Activated CD8-positive, alpha-beta memory T cell treated with anti-CD3 and anti-CD28 coated beads for 48 hours (primary cell): ENCODE measurements at regions not wholly inside any gene's neighbourhood (a gene's known extent, or its start where the extent isn't known, plus 50 kb on each side); places are given as distances from the start of the nearest gene placed in this dataset.
A peak's percentile ranks its signal among the peaks of the same experiment; 100 is the strongest.
"Not testable (repeated sequence)": the region's sequence is repeated elsewhere in the genome, so short reads cannot be mapped to it uniquely, and the experiment has no call there.

Experiments
- DNase-seq, 3 experiments: peaks; one replicate each; pipeline ENCODE4 v3.0.0-alpha.2; 2020; ENCODE audit warnings: low read depth in 2 of 3, low spot score in 2 of 3

DNA sequence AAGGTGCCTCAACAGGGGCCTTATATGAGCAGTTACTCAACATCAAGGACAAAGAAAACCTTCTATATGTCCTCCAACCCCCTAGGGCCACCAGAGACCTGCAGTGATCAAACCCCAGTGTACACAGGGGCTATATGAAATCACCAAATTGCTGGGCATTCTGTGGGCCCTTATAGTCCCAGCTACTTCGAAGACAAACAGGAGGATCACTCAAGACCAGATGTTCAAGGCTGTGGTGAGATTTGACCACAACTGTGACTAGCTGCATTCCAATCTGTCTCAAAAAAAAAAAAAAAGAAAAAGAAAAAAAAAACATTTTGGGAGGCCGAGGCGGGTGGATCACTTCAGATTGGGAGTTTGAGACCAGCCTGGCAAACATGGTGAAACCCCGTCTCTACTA lies 51.0 kb upstream of the PRB2 start:
- no peak for DNase-seq

- DNase-seq: no peak
Observed at GRCh38 chr12:11457996-11458645, 62.8 kb upstream of the PRB2 start.

GRCh38 chr12:11460343-11461023 lies 65.1 kb upstream of the PRB2 start:
- DNase-seq: no peak

DNA sequence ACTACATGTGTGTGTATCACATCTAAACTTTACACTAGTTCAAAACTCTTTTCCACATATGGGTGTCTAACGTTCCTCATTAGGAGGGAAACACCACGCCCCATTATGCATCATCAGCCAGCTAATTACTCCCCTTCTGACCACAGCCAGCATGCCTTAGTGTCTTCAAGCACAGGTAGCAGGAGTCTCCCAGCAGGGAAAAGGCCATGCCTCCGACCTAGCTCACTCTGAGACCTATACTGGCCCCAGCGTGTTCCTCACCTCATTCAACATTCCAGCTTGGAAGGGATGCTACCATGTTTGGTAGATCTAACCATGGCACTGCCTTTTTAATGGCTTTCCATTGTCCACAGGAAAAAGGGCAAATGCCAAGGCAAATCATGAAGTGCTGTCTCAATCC lies 66.1 kb upstream of the PRB2 start:
- no peak for DNase-seq

GRCh38 chr12:11477110-11477509 lies 81.7 kb upstream of the PRB2 start:
- DNase-seq: no peak

DNA sequence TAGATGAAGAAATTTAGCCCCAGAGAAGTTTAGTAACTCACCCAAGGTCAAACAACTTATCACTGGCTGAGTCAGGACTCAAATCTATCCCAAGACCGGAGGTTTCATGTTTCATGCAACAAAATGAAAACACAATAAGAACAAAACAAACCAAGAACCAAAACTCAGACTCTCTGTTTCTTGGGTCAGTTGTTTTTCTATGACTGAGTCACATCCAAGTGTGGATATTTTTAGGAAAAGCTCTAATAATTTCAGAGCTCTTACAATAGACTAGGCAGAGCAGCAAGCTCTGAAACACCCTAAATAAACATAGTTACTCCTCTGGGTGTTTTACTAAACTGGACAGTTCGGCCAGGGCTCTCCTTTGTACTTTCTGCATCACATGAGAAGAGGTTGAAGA lies 87.6 kb upstream of the PRB2 start:
- no peak for DNase-seq

DNA sequence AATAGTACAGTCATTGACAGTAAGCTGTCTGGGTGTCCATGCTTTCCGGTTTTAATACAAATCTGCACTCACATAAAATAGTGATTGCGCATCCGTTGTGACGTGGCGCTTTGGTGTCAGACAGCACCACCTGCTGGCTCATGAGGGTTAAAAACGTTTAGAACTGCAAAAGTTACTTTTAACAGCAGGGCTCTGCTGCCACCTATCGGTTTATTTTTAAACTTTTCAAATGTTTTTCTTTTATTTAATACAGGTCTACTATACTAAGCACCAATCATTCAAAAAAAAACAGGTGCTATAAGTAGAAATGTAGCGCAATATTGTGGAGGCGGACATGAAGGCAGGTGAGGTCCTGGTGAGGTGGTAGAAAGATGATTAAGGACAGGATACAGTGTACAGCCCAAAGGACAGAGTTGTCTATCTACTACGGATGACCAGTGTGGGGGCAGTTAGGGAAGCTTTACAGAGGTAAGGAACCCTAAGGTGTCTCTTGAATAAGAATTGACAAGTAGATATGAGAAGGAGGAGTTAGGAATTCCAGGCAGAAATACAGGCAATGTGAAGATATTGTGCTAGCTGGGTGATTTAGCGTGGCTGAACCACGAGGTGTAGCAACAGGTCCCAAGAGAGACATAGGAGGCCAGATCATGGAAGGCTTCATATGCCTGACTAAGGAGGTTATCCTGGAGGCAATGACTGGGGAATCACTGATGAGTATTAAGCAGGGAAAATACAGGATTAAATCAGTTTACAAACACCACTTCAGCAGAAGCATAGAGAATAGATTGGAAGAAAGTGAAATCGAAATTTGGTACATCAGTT lies 91.5 kb upstream of the PRB2 start:
- peak in 2 of 3 experiments; percentile 31 to 42 for DNase-seq

DNA sequence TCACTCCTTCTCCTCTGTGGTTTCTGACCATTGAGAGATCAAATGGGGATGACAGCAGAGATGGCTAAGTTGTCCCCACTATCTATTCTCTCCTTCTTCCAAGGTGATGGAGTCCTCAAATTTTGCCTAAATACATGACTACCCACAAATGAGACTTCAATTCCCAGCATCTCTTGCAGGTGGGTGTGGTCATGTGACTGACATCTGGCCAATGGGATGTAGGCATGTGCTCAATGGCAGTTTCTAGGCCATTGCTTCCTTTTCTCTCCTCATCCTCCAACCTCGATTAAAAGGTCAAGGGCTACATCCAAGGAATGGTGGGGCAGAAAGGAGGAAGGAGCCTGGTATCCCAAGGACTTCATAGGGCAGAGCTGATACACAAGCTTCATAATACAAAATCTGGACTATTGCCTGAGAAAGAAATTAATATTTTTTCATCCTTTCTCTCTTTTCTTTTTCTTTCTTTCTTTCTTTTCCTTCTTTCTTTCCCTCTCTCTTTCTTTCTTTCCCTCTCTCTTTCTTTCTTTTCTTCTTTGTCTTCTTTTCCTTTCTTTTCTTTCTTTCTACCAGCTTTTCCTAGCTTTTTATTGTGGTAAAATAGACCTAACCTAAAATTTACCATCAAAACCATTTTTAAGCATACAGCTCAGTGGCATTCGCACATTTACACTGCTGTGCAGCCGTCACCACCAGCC lies 100.9 kb upstream of the PRB2 start:
- no peak for DNase-seq

- no peak for DNase-seq
Observed at GRCh38 chr12:11497438-11497837, 102.1 kb upstream of the PRB2 start.

DNA sequence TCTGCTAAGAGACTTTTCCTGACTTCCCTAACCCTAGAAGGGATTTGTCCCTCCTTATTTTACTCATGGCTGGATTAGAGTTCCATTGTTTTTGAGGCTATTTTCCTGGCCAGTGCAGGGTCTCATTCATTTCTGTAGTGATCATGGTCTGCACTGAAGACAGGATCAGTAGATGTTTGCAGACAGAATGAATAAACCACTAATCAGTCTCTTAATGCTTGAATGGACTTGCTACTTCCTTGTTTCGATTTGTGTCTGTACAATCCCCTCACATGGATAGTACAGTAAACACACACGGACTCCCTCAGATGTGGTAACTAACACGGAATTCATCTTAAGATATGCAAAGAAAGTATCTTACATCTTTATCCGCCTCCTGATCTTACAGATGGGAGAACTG lies 102.6 kb upstream of the PRB2 start:
- no peak for DNase-seq

DNA sequence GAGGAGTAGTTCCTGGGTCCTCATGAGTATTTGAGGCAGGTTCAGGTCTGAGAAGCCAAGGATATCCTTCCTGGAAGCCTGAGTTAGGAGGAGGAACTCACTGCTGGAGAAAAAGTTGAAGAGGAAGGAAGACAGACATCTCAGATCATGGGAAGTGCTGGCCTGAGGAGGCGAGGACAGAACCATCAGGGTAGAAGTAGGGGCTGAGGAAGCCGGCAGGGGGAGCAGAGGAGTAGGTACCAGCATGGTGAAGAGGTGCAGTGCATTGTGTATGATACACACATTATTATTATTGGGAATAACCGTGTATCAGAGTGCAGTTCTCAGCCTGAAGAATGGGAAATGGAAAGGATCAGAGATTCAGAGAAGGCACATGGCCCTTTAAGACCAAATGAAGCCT lies 103.2 kb upstream of the PRB2 start:
- not testable (repeated sequence) for DNase-seq

- no peak for DNase-seq
Observed at GRCh38 chr12:11499806-11500187, 104.4 kb upstream of the PRB2 start.

DNA sequence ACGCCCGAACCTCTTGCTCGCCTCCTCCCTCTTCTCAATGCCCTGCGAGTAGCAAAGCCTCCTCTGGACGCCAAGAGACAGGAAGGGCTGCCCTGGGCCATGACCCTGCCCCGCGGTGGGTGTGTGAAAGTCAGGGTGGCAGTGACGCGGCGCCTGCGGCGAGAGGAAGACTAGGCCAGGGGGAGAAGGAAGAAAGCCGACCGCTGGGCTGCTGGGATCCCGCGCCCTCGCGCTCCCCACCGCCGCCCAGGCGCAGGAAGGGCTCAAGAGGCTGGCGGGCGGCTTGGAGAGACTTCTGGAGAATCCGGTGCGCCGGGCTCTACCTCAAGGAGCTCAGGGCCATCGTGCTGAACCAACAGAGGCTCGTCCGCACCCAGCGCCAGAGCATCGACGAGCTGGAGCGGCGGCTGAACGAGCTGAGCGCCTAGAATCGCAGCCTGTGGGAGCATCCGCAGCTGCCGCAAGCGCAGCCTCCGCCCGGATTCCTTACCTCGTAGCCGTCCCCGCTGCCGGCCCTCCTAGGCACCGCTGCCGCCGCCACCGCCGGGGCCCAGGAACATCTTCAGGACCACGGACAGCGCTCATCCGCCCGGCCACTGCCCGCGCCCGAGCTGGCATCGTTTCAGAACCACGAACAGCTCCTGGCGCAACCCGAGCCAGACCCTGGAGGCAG lies 105.0 kb upstream of the PRB2 start:
- DNase-seq: peak; percentile 50 to 89 (median 68)

DNA sequence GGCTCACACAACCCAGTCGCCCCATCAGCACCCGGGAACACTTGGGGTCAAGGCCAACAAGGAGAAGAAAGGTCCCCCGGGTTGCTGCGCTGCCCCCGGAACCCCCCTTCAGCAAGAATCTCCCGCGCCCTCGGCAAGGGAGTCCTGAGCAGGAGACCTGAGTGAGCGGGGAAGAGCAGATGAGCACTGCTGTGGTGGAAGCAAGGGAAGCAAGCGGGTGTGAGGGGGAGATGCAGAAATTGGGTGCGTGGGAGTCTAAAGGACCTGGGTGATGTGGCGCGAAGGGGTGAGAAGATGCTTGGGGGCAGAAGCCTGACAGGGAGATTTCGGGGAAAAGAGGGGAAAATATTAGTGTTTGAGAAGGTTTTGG lies 105.5 kb upstream of the PRB2 start:
- no peak for DNase-seq

- no peak for DNase-seq
Observed at GRCh38 chr12:11508699-11509098, 113.3 kb upstream of the PRB2 start.

DNA sequence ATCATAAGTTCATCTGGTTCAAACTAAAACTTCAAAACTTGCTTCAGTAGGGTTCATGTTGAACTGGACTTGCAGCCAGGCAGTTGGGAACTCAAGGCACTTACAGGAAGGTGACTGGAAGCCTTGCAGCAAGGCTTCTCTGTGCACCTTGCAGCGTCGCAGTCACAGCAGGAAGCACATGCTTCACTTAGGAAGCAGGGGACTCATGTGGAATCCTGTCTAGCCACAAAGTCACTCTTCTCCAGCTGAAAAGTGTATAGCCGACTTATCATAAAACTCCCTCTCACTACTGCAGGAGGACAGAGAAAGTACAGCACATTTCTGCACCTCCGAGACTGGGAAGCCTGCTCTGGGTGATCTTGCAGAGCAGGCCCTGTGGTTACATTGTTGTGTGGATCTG lies 114.0 kb upstream of the PRB2 start:
- DNase-seq: no peak

DNA sequence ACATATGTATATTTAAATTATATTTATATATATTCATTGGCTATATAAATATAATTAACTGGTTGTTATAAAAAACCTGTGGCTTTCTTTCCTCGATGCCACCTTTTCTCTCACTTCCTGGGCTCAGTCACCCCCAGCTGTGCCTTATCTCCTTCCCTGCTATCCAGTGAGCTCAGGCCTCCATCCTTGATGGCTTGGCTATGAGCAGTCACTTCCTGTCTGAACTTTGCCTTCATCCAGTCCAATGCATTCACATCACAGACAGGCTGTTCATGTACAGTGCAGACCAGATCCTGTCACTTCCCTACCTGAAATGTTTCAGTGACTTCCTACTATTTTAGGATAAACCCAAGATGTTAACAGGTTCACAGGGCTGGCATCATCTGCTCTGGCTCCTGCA lies 115.3 kb upstream of the PRB2 start:
- no peak for DNase-seq

DNA sequence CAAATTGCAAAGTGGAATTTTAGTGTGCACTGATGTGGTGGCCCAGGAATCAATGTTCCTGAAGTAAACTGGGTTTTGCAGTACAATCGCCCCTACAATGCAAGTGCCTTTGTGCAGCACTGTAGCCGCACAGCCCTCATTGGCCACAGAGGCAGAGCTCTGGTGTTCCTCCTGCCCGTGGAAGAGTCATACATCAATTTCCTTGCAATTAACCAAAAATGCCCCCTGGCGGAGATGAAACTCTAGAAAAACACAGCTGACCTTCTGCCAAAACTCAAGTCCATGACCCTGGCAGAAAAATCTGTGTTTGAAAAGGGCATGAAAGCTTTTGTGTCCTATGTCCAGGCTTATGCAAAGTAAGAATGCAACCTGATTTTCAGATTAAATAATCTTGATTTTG lies 117.9 kb upstream of the PRB2 start:
- no peak for DNase-seq

- no peak for DNase-seq
Observed at GRCh38 chr12:11517080-11517479, 121.7 kb upstream of the PRB2 start.

- no peak for DNase-seq
Observed at GRCh38 chr12:11524446-11524845, 125.0 kb upstream of the ETV6 start.

- DNase-seq: no peak
Observed at GRCh38 chr12:11534064-11534463, 115.4 kb upstream of the ETV6 start.
